ENCODE measurements at regions not wholly inside any gene's neighbourhood (a gene's known extent, or its start where the extent isn't known, plus 50 kb on each side); places are given as distances from the start of the nearest gene placed in this dataset.

- Histone ChIP-seq H3F3A (ENCODE audit: insufficient read depth, low read length) (no peaks in the 10 kb centered on the region), H3K9me2 (replicated peaks; ENCODE audit: insufficient read depth, low read length) (no peaks in the 10 kb centered on the region), H3K4me1 (ENCODE audit: low read length) (no peaks in the 10 kb centered on the region), H3K36me3 (replicated peaks; ENCODE audit: insufficient read depth, low read length) (no peaks in the 10 kb centered on the region), H3K4me2 (ENCODE audit: low read depth, low read length) (no peak overlapping the region), H3K27me3 (replicated peaks; ENCODE audit: insufficient read depth, low read length) (no peaks in the 10 kb centered on the region), H3K4me3 (ENCODE audit: low read length) (no peak overlapping the region), H3K79me2 (ENCODE audit: low read length) (no peaks in the 10 kb centered on the region), H4K20me1 (ENCODE audit: insufficient read depth, low read length) (no peaks in the 10 kb centered on the region), H3K9me3 (replicated peaks; ENCODE audit: insufficient read depth, low read length) (no peaks in the 10 kb centered on the region), H2AFZ (ENCODE audit: low read length) (no peak overlapping the region), H3K27ac (ENCODE audit: low read length) (no peak overlapping the region), H3K9ac (ENCODE audit: low read length) (no peak overlapping the region)
- no peak for DNase-seq
- TF ChIP-seq CTCF (IDR thresholded peaks at IDR 0.05; ENCODE audit: low read length) (no peak), EZH2phosphoT487 (IDR thresholded peaks at IDR 0.05; ENCODE audit: low read length) (no peak), EZH2 (optimal IDR thresholded peaks at IDR 0.05; ENCODE audit: low read depth, low read length) (no peak)
These were observed 897.3 kb upstream of the EPHA5 start for GRCh38 chr4:66567551-66567950.

GRCh38 chr4:66565801-66566200 lies 895.5 kb upstream of the EPHA5 start:
- no peaks in the 10 kb centered on the region for H4K20me1 ChIP-seq (ENCODE audit: insufficient read depth, low read length)
- TF ChIP-seq CTCF (IDR thresholded peaks at IDR 0.05; ENCODE audit: low read length), result no peak
- no peak for TF ChIP-seq EZH2 (optimal IDR thresholded peaks at IDR 0.05; ENCODE audit: low read depth, low read length)
- no peak for TF ChIP-seq EZH2phosphoT487 (IDR thresholded peaks at IDR 0.05; ENCODE audit: low read length)
- no peaks in the 10 kb centered on the region for H3F3A ChIP-seq (ENCODE audit: insufficient read depth, low read length)
- H3K4me3 ChIP-seq (ENCODE audit: low read length), result no peak overlapping the region
- H3K4me1 ChIP-seq (ENCODE audit: low read length), result no peaks in the 10 kb centered on the region
- H3K79me2 ChIP-seq (ENCODE audit: low read length), result no peaks in the 10 kb centered on the region
- no peak overlapping the region for H3K27ac ChIP-seq (ENCODE audit: low read length)
- H3K9me2 ChIP-seq (replicated peaks; ENCODE audit: insufficient read depth, low read length), result no peaks in the 10 kb centered on the region
- DNase-seq, result no peak
- H3K9ac ChIP-seq (ENCODE audit: low read length), result no peak overlapping the region
- H2AFZ ChIP-seq (ENCODE audit: low read length), result no peak overlapping the region
- H3K4me2 ChIP-seq (ENCODE audit: low read depth, low read length), result no peak overlapping the region
- H3K27me3 ChIP-seq (replicated peaks; ENCODE audit: insufficient read depth, low read length), result no peaks in the 10 kb centered on the region
- H3K9me3 ChIP-seq (replicated peaks; ENCODE audit: insufficient read depth, low read length), result no peaks in the 10 kb centered on the region
- no peaks in the 10 kb centered on the region for H3K36me3 ChIP-seq (replicated peaks; ENCODE audit: insufficient read depth, low read length)

GRCh38 chr4:66564901-66565651 lies 894.8 kb upstream of the EPHA5 start:
- Histone ChIP-seq H3K4me2 (ENCODE audit: low read depth, low read length) (no peak overlapping the region), H3K27me3 (replicated peaks; ENCODE audit: insufficient read depth, low read length) (no peaks in the 10 kb centered on the region), H3K36me3 (replicated peaks; ENCODE audit: insufficient read depth, low read length) (no peaks in the 10 kb centered on the region), H2AFZ (ENCODE audit: low read length) (no peak overlapping the region), H3K79me2 (ENCODE audit: low read length) (no peaks in the 10 kb centered on the region), H3F3A (ENCODE audit: insufficient read depth, low read length) (no peaks in the 10 kb centered on the region), H3K9me3 (replicated peaks; ENCODE audit: insufficient read depth, low read length) (no peaks in the 10 kb centered on the region), H4K20me1 (ENCODE audit: insufficient read depth, low read length) (no peaks in the 10 kb centered on the region), H3K9me2 (replicated peaks; ENCODE audit: insufficient read depth, low read length) (no peaks in the 10 kb centered on the region), H3K4me1 (ENCODE audit: low read length) (no peaks in the 10 kb centered on the region), H3K9ac (ENCODE audit: low read length) (no peak overlapping the region), H3K27ac (ENCODE audit: low read length) (no peak overlapping the region), H3K4me3 (ENCODE audit: low read length) (no peak overlapping the region)
- DNase-seq, result no peak
- TF ChIP-seq EZH2 (optimal IDR thresholded peaks at IDR 0.05; ENCODE audit: low read depth, low read length) (no peak), CTCF (IDR thresholded peaks at IDR 0.05; ENCODE audit: low read length) (no peak), EZH2phosphoT487 (IDR thresholded peaks at IDR 0.05; ENCODE audit: low read length) (no peak)

Measured in MM.1S (cell line).